IMR-90 (cell line): ENCODE measurements at regions not wholly inside any gene's neighbourhood (a gene's known extent, or its start where the extent isn't known, plus 50 kb on each side); places are given as distances from the start of the nearest gene placed in this dataset.

Experiments used
- ATAC-seq: fragments of 200-7000 bp; cut with Tn5 transposase; 2 replicates; pipeline ENCODE4 v1.9.1; 2020; ENCODE audit warnings: low read depth, mild to moderate bottlenecking, moderate library complexity
- BruUV-seq: library from RNA; stranded (reverse); fragments of 400-500 nt; replicated peaks from 2 replicates; lab custom pipeline; 2021; lab: Mats Ljungman, UMichigan
- CTCF ChIA-PET: fragments of 300-600 bp; formaldehyde crosslinking; extraction: SDS; loops from one replicate; lab custom pipeline; 2021; ENCODE audit warnings: antibody characterized with exemption; lab: Yijun Ruan, JAX
- POLR2A ChIA-PET: fragments of 300-600 bp; sonication (Branson Sonifier 250); formaldehyde crosslinking; loops from one replicate; lab custom pipeline; 2022; ENCODE audit warnings: antibody characterized with exemption; ENCODE audit not compliant: unreplicated experiment; lab: Charles Lee
- DNase-seq: peaks from one replicate; pipeline ENCODE4 v3.0.0; 2013
- H2AFZ ChIP-seq: replicated peaks from 2 replicates; pipeline ENCODE3; 2013; ENCODE audit warnings: low read length, mild to moderate bottlenecking; ENCODE audit not compliant: poor library complexity
- H2AK5ac ChIP-seq: 2 replicates; pipeline ENCODE4 v1.6.1; 2013; ENCODE audit warnings: low read depth, low read length, inconsistent platforms
- H2AK9ac ChIP-seq: replicated peaks from 2 replicates; pipeline ENCODE3; 2013; ENCODE audit warnings: mild to moderate bottlenecking, low read depth, low read length, moderate library complexity; ENCODE audit not compliant: poor library complexity
- H2BK120ac ChIP-seq: 2 replicates; pipeline ENCODE4 v1.6.1; 2013; ENCODE audit warnings: low read depth, low read length, inconsistent platforms
- H2BK15ac ChIP-seq: 3 replicates; pipeline ENCODE4 v1.6.1; 2013; ENCODE audit warnings: low read depth, low read length, inconsistent platforms
- H2BK20ac ChIP-seq: 2 replicates; pipeline ENCODE4 v1.6.1; 2013; ENCODE audit warnings: low read depth, mild to moderate bottlenecking, inconsistent platforms, low read length, moderate library complexity
- H2BK5ac ChIP-seq: 2 replicates; pipeline ENCODE4 v1.6.1; 2013; ENCODE audit warnings: mild to moderate bottlenecking, low read depth, low read length, inconsistent platforms; ENCODE audit not compliant: poor library complexity, severe bottlenecking
- H3K14ac ChIP-seq: replicated peaks from 2 replicates; pipeline ENCODE4 v1.6.1; 2013; ENCODE audit warnings: low read depth, low read length, inconsistent platforms
- H3K18ac ChIP-seq: 2 replicates; pipeline ENCODE4 v1.6.1; 2013; ENCODE audit warnings: low read depth, low read length, control low read depth
- H3K23ac ChIP-seq: 2 replicates; pipeline ENCODE4 v1.6.1; 2013; ENCODE audit warnings: low read depth, low read length, inconsistent platforms
- H3K27ac ChIP-seq: 2 replicates; pipeline ENCODE4 v1.5.1; 2013; ENCODE audit warnings: mild to moderate bottlenecking, control low read depth, low read length; ENCODE audit not compliant: insufficient read depth
- H3K27me3 ChIP-seq: 2 replicates; pipeline ENCODE4 v1.6.1; 2013; ENCODE audit warnings: low read length; ENCODE audit not compliant: control insufficient read depth, insufficient read depth
- H3K36me3 ChIP-seq: 2 replicates; pipeline ENCODE4 v1.6.1; 2013; ENCODE audit warnings: low read length, mixed read lengths; ENCODE audit not compliant: control insufficient read depth, insufficient read depth
- H3K4ac ChIP-seq: 2 replicates; pipeline ENCODE4 v1.6.1; 2013; ENCODE audit warnings: low read depth, low read length, inconsistent platforms
- H3K4me1 ChIP-seq: 2 replicates; pipeline ENCODE4 v1.6.1; 2013; ENCODE audit warnings: low read length, mixed read lengths; ENCODE audit not compliant: control insufficient read depth, insufficient read depth
- H3K4me2 ChIP-seq: 2 replicates; pipeline ENCODE4 v1.6.1; 2013; ENCODE audit warnings: low read depth, mild to moderate bottlenecking, control low read depth, low read length, moderate library complexity
- H3K4me3 ChIP-seq: 2 replicates; pipeline ENCODE4 v1.5.1; 2013; ENCODE audit warnings: low read depth, mild to moderate bottlenecking, control low read depth, low read length, moderate library complexity; ENCODE audit not compliant: insufficient read depth
- H3K56ac ChIP-seq: 2 replicates; pipeline ENCODE4 v1.6.1; 2013; ENCODE audit warnings: low read length, inconsistent platforms; ENCODE audit not compliant: insufficient read depth; ENCODE audit errors: extremely low read depth
- H3K79me1 ChIP-seq, 2 experiments: 2 replicates each; pipeline ENCODE4 v1.6.1; 2013; ENCODE audit warnings: low read length in 2 of 2, inconsistent platforms in 1 of 2, low read depth in 1 of 2
- H3K9ac ChIP-seq: 2 replicates; pipeline ENCODE4 v1.6.1; 2013; ENCODE audit warnings: low read depth, low read length, control low read depth
- H3K9me1 ChIP-seq: 2 replicates; pipeline ENCODE4 v1.6.1; 2013; ENCODE audit warnings: low read length, inconsistent platforms; ENCODE audit not compliant: insufficient read depth
- H3K9me3 ChIP-seq: 2 replicates; pipeline ENCODE4 v1.6.1; 2013; ENCODE audit warnings: low read length; ENCODE audit not compliant: control insufficient read depth, insufficient read depth
- H4K20me1 ChIP-seq: 2 replicates; pipeline ENCODE4 v1.6.1; 2013; ENCODE audit warnings: low read length, inconsistent platforms; ENCODE audit not compliant: insufficient read depth
- H4K5ac ChIP-seq: 2 replicates; pipeline ENCODE4 v1.6.1; 2013; ENCODE audit warnings: mild to moderate bottlenecking, low read depth, low read length, control low read depth
- H4K8ac ChIP-seq, 2 experiments: 2 replicates each; pipeline ENCODE4 v1.6.1; 2013; ENCODE audit warnings: low read depth in 2 of 2, low read length in 2 of 2, control low read depth in 1 of 2, inconsistent platforms in 1 of 2
- H4K91ac ChIP-seq: 2 replicates; pipeline ENCODE4 v1.6.1; 2013; ENCODE audit warnings: low read depth, low read length, inconsistent platforms; ENCODE audit not compliant: insufficient read depth
- BHLHE40 ChIP-seq: fragments of 150-350 bp; IDR thresholded peaks from 2 replicates; pipeline ENCODE4 v1.6.1; 2016; ENCODE audit warnings: mild to moderate bottlenecking, low read depth, low read length
- CEBPB ChIP-seq: IDR thresholded peaks from 2 replicates; pipeline ENCODE4 v1.6.1; 2012; ENCODE audit warnings: low read depth, low read length, improper control_type of control experiment
- CHD1 ChIP-seq: IDR thresholded peaks from 2 replicates; pipeline ENCODE4 v1.6.1; 2012; ENCODE audit warnings: low read depth, low read length, improper control_type of control experiment
- CTCF ChIP-seq: conservative IDR thresholded peaks from 2 replicates; pipeline ENCODE4 v1.5.1; 2012; ENCODE audit warnings: mild to moderate bottlenecking, low read depth, low read length, improper control_type of control experiment
- FOS ChIP-seq: fragments of 150-350 bp; IDR thresholded peaks from 2 replicates; pipeline ENCODE4 v1.6.1; 2016; ENCODE audit warnings: low read depth, low read length
- RAD21 ChIP-seq: IDR thresholded peaks from 2 replicates; pipeline ENCODE4 v1.6.1; 2012; ENCODE audit warnings: low read length, improper control_type of control experiment
- SMC3 ChIP-seq: fragments of 150-350 bp; IDR thresholded peaks from 2 replicates; pipeline ENCODE4 v1.6.1; 2016; ENCODE audit warnings: low read depth, mild to moderate bottlenecking, antibody characterized with exemption, low read length, moderate library complexity
- USF2 ChIP-seq: fragments of 150-350 bp; IDR thresholded peaks from 2 replicates; pipeline ENCODE4 v1.6.1; 2017; ENCODE audit warnings: mild to moderate bottlenecking, antibody characterized with exemption, low read length, low read depth
- WGBS, 2 experiments: methylation state at CpG; one replicate each; pipeline versions ENCODE4 v1.1.5 to v1.1.7; 2013; ENCODE audit warnings: missing lambda C conversion rate in 2 of 2; ENCODE audit not compliant: insufficient read length in 1 of 2; ENCODE audit errors: extremely low coverage in 2 of 2; 5-methylcytosine and 5-hydroxymethylcytosine counted together
- dilution Hi-C: fragments of 300-500 bp; cut with HindIII; formaldehyde crosslinking; loops from one replicate; pipeline ENCODE4 v1.14.3; 2018; ENCODE audit warnings: low sequenced_read_pairs; ENCODE audit not compliant: unreplicated experiment
- in situ Hi-C: fragments of 300-500 bp; cut with MboI; formaldehyde crosslinking; loops from 3 replicates; pipeline ENCODE4 v1.14.3; 2019; ENCODE audit warnings: low sequenced_read_pairs, inconsistent platforms, mixed read lengths
- intact Hi-C: fragments of 100-400 bp; cut with micrococcal nuclease; formaldehyde crosslinking; loops from 2 replicates; pipeline ENCODE4 v1.10.0; 2022

- no peak overlapping the region for H3K4me2 ChIP-seq
- H4K8ac ChIP-seq = no peak overlapping the region
- intact Hi-C loops (no loop called here), dilution Hi-C loops (no loop called here), in situ Hi-C loops (no loop called here)
- H3K79me1 ChIP-seq = no peaks in the 10 kb centered on the region
- no peaks in the 10 kb centered on the region for H3K27me3 ChIP-seq
- H3K4me1 ChIP-seq = no peaks in the 10 kb centered on the region
- CTCF ChIA-PET = no interaction called here
- no peaks in the 10 kb centered on the region for H3K9me3 ChIP-seq
- H2BK20ac ChIP-seq = no peak overlapping the region
- H3K4ac ChIP-seq = no peak overlapping the region
- no peak overlapping the region for H3K18ac ChIP-seq
- TF ChIP-seq RAD21 (no peak), CEBPB (no peak), SMC3 (no peak), BHLHE40 (no peak), FOS (no peak), CHD1 (no peak), USF2 (no peak), CTCF (no peak)
- H3K9me1 ChIP-seq = no peaks in the 10 kb centered on the region
- no peaks in the 10 kb centered on the region for H4K20me1 ChIP-seq
- no peak overlapping the region for H2BK120ac ChIP-seq
- H2AFZ ChIP-seq = no peak overlapping the region
- H4K91ac ChIP-seq = no peak overlapping the region
- no peak overlapping the region for H2BK5ac ChIP-seq
- H4K5ac ChIP-seq = no peak overlapping the region
- H3K56ac ChIP-seq = no peak overlapping the region
- H2BK15ac ChIP-seq = no peak overlapping the region
- H3K27ac ChIP-seq = no peak overlapping the region
- ATAC-seq (no peak), DNase-seq (no peak)
- no peak overlapping the region for H3K4me3 ChIP-seq
- POLR2A ChIA-PET = no interaction called here
- H3K14ac ChIP-seq = no peak overlapping the region
- H3K23ac ChIP-seq = no peak overlapping the region
- no peaks in the 10 kb centered on the region for H3K36me3 ChIP-seq
- no peak overlapping the region for H2AK9ac ChIP-seq
- no TSS peak for BruUV-seq
- no CpG with 5 or more reads among the region's 6 CpGs for WGBS, 2 experiments
- H3K9ac ChIP-seq = no peak overlapping the region
- no peak overlapping the region for H2AK5ac ChIP-seq
Measured at GRCh38 chr2:80947601-80948130, 643.1 kb upstream of the LRRTM1 start.
